Astrocyte (in vitro differentiated cells and primary cell): ENCODE measurements at regions not wholly inside any gene's neighbourhood (a gene's known extent, or its start where the extent isn't known, plus 50 kb on each side); places are given as distances from the start of the nearest gene placed in this dataset.

ENCODE experiments used
- DNase-seq: peaks from one replicate; pipeline ENCODE4 v3.0.0-alpha.2; 2010; ENCODE audit warnings: low read depth
- FAIRE-seq: peaks from 2 replicates; lab custom pipeline; 2011; peaks lifted over from hg19 to GRCh38; lab: Jason Lieb, UNC
- H2AFZ ChIP-seq: 2 replicates; pipeline ENCODE4 v1.6.0; 2012; ENCODE audit warnings: low read depth, low read length, inconsistent platforms
- H3K27ac ChIP-seq: 2 replicates; pipeline ENCODE4 v1.5.1; 2011; ENCODE audit warnings: low read depth, low read length, inconsistent platforms
- H3K27me3 ChIP-seq: 2 replicates; pipeline ENCODE4 v1.6.0; 2011; ENCODE audit warnings: low read length, inconsistent platforms; ENCODE audit not compliant: insufficient read depth
- H3K36me3 ChIP-seq: 2 replicates; pipeline ENCODE4 v1.5.1; 2011; ENCODE audit warnings: low read length, inconsistent platforms; ENCODE audit not compliant: insufficient read depth
- H3K4me1 ChIP-seq: 2 replicates; pipeline ENCODE4 v1.5.1; 2011; ENCODE audit warnings: low read length, inconsistent platforms; ENCODE audit not compliant: insufficient read depth
- H3K4me2 ChIP-seq: 2 replicates; pipeline ENCODE4 v1.6.0; 2012; ENCODE audit warnings: low read length, inconsistent platforms
- H3K4me3 ChIP-seq: 2 replicates; pipeline ENCODE4 v1.5.1; 2011; ENCODE audit warnings: low read depth, mild to moderate bottlenecking, low read length, inconsistent platforms; ENCODE audit not compliant: insufficient read depth
- H3K79me2 ChIP-seq: 2 replicates; pipeline ENCODE4 v1.6.0; 2012; ENCODE audit warnings: mild to moderate bottlenecking, low read length, inconsistent platforms; ENCODE audit not compliant: insufficient read depth
- H3K9ac ChIP-seq: 2 replicates; pipeline ENCODE4 v1.6.0; 2012; ENCODE audit warnings: mild to moderate bottlenecking, low read length, inconsistent platforms
- H3K9me3 ChIP-seq: 2 replicates; pipeline ENCODE4 v1.5.1; 2012; ENCODE audit warnings: low read depth, mild to moderate bottlenecking, low read length, inconsistent platforms; ENCODE audit not compliant: insufficient read depth
- H4K20me1 ChIP-seq: 2 replicates; pipeline ENCODE4 v1.6.0; 2012; ENCODE audit warnings: low read length, inconsistent platforms; ENCODE audit not compliant: insufficient read depth
- H3K27ac Mint-ChIP-seq: one replicate; pipeline ENCODE4 v1.8.0; 2021; ENCODE audit warnings: mild to moderate bottlenecking, mixed read lengths; ENCODE audit not compliant: unreplicated experiment
- H3K27me3 Mint-ChIP-seq: one replicate; pipeline ENCODE4 v1.8.0; 2021; ENCODE audit warnings: low read depth, mixed read lengths; ENCODE audit not compliant: unreplicated experiment
- H3K36me3 Mint-ChIP-seq: one replicate; pipeline ENCODE4 v1.8.0; 2021; ENCODE audit warnings: low read depth, mixed read lengths; ENCODE audit not compliant: unreplicated experiment
- H3K4me1 Mint-ChIP-seq: one replicate; pipeline ENCODE4 v1.8.0; 2021; ENCODE audit warnings: low read depth, mixed read lengths; ENCODE audit not compliant: unreplicated experiment
- H3K4me3 Mint-ChIP-seq: one replicate; pipeline ENCODE4 v1.8.0; 2021; ENCODE audit warnings: mild to moderate bottlenecking, moderate library complexity, mixed read lengths; ENCODE audit not compliant: unreplicated experiment
- H3K9me3 Mint-ChIP-seq: one replicate; pipeline ENCODE4 v1.8.0; 2021; ENCODE audit warnings: mild to moderate bottlenecking, mixed read lengths; ENCODE audit not compliant: unreplicated experiment
- EZH2 ChIP-seq: IDR thresholded peaks from 2 replicates; pipeline ENCODE4 v1.6.1; 2012; ENCODE audit warnings: mild to moderate bottlenecking, low read length, inconsistent platforms; ENCODE audit not compliant: insufficient read depth
- TF ChIP-seq, protein P1 (sequence below): IDR thresholded peaks from 2 replicates; pipeline ENCODE4 v1.5.1; 2011; ENCODE audit warnings: low read depth, mild to moderate bottlenecking, inconsistent platforms, low read length, moderate library complexity; ENCODE audit not compliant: insufficient read depth

DNA sequence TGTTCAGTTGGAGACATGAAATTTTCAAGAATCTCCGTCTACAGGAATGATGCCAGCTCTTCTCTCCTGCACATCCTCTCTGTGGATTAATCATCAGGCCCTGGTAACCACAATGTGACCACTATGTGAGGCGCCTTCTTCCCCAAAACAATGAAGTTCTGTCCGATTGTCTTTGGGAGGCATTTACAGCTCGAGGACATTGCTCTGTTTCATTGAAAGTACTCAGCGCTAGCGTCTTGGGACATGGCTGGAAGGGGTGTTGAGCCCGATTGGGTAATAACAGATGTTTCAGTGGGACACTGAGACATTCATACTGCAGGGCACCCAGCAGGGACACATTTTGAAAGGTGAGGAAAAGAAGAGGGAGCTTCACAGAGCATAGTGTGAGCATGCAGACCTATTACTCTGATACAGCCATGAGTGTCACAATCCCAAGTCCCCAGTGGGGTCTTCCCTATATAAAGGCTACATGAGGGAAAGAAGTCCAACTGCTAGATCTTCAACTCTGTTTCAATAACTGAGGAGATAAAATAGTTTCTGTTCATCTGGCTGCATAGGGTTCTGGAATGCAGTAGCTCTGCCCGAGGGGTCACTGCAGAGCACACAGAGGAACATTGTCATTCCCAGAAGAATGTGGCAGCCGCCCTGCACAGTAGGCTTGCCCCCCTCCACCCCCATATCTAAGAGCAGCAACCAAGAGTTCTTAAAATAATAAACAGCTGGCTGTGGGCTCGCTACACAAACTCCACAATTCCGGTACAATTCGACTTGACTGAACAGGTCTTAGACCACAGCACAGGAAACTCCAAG, 237.3 kb downstream of the OSR1 start:
- H3K9ac ChIP-seq: peak overlapping the region; percentile 30
- peak overlapping the region; percentile 63 for H3K27ac ChIP-seq
- H3K4me3 ChIP-seq: peak overlapping the region; percentile 34
- DNase-seq (peak; percentile 88), FAIRE-seq (peak; percentile 98)
- peak overlapping the region; percentile 80 for H3K4me2 ChIP-seq
- Mint-ChIP-seq H3K4me1 (peaks cover 38% of the 10 kb centered on the region), H3K36me3 (no peaks in the 10 kb centered on the region), H3K27me3 (peaks cover 13% of the 10 kb centered on the region), H3K27ac (peak overlapping the region; percentile 93), H3K9me3 (peaks cover 8% of the 10 kb centered on the region), H3K4me3 (peak overlapping the region; percentile 64)
- no peaks in the 10 kb centered on the region for H3K36me3 ChIP-seq
- TF ChIP-seq, protein P1, sequence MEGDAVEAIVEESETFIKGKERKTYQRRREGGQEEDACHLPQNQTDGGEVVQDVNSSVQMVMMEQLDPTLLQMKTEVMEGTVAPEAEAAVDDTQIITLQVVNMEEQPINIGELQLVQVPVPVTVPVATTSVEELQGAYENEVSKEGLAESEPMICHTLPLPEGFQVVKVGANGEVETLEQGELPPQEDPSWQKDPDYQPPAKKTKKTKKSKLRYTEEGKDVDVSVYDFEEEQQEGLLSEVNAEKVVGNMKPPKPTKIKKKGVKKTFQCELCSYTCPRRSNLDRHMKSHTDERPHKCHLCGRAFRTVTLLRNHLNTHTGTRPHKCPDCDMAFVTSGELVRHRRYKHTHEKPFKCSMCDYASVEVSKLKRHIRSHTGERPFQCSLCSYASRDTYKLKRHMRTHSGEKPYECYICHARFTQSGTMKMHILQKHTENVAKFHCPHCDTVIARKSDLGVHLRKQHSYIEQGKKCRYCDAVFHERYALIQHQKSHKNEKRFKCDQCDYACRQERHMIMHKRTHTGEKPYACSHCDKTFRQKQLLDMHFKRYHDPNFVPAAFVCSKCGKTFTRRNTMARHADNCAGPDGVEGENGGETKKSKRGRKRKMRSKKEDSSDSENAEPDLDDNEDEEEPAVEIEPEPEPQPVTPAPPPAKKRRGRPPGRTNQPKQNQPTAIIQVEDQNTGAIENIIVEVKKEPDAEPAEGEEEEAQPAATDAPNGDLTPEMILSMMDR: no peak
- no peaks in the 10 kb centered on the region for H3K79me2 ChIP-seq
- no peak overlapping the region for H2AFZ ChIP-seq
- peaks cover 29% of the 10 kb centered on the region for H3K4me1 ChIP-seq
- H3K27me3 ChIP-seq: no peaks in the 10 kb centered on the region
- H3K9me3 ChIP-seq: no peaks in the 10 kb centered on the region
- no peaks in the 10 kb centered on the region for H4K20me1 ChIP-seq

DNA sequence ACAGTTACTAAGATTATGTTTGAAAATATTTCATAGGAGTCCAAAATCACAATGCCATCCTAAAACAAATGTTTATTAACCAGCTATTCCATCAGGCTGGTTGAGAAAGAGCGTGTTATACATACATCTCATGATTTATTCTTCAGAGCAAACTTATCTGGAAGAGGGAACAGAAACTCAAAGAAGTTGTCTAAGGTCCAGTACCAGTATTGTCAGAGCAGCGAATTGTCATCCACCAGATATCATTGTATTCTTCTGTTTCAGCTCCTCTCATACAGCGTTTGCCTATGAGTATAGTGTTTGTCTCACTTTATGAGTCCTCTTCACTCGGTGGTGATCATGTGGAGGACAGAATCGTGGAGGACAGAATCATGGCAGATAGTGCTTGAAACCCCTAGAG, 238.2 kb downstream of the OSR1 start:
- Mint-ChIP-seq H3K9me3 (peaks cover 8% of the 10 kb centered on the region), H3K4me3 (no peak overlapping the region), H3K36me3 (no peaks in the 10 kb centered on the region), H3K4me1 (peaks cover 35% of the 10 kb centered on the region), H3K27me3 (peaks cover 13% of the 10 kb centered on the region), H3K27ac (no peak overlapping the region)
- no peak overlapping the region for H3K9ac ChIP-seq
- no peaks in the 10 kb centered on the region for H4K20me1 ChIP-seq
- no peak overlapping the region for H3K4me3 ChIP-seq
- FAIRE-seq: no peak
- no peak for TF ChIP-seq EZH2
- TF ChIP-seq, protein P1: no peak
- no peak overlapping the region for H2AFZ ChIP-seq
- no peaks in the 10 kb centered on the region for H3K27me3 ChIP-seq
- H3K79me2 ChIP-seq: no peaks in the 10 kb centered on the region
- no peak overlapping the region for H3K4me2 ChIP-seq
- no peak for DNase-seq
- H3K9me3 ChIP-seq: no peaks in the 10 kb centered on the region
- peaks cover 29% of the 10 kb centered on the region for H3K4me1 ChIP-seq
- H3K27ac ChIP-seq: no peak overlapping the region
- H3K36me3 ChIP-seq: no peaks in the 10 kb centered on the region

DNA sequence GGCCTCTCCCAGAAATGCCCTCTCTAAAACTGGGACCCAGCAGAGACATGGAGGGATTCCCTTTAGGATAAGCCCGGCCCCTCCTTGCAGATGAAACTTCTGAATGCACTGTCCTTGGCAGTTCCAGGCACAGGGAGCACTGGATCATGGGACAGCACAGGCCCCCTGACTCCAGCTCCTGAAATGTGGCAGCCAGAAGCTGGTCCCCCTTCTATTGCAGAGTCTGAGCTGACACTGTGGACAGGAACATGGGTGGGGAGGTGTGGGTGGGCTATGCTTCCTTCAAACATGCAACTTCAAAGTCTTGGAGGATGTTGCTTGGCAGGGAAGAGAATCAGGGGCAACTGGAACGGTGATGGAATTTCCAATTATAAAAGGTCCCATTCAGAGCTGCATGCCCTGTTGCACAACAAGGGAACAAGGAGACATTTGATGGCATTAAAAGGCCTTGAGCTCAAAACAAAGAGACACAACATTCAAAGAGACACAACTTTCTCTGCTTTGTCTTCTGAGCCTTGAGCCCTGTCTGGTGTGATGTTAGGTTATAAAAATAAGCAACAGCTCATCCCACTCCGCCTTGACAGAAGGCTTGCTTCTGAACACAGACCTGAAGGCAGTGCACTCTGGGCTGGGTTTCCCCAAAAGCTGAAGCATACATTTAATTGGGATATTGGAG, 239.0 kb downstream of the OSR1 start:
- no peaks in the 10 kb centered on the region for H3K27me3 ChIP-seq
- H3K36me3 ChIP-seq: no peaks in the 10 kb centered on the region
- H3K4me2 ChIP-seq: no peak overlapping the region
- no peak for DNase-seq
- no peak for TF ChIP-seq EZH2
- TF ChIP-seq, protein P1: no peak
- peaks cover 40% of the 10 kb centered on the region for H3K4me1 Mint-ChIP-seq
- no peaks in the 10 kb centered on the region for H3K36me3 Mint-ChIP-seq
- H3K27ac ChIP-seq: no peak overlapping the region
- H4K20me1 ChIP-seq: no peaks in the 10 kb centered on the region
- H3K4me3 Mint-ChIP-seq: no peak overlapping the region
- no peak overlapping the region for H3K4me3 ChIP-seq
- no peak for FAIRE-seq
- no peak overlapping the region for H2AFZ ChIP-seq
- H3K9me3 Mint-ChIP-seq: peaks cover 8% of the 10 kb centered on the region
- H3K4me1 ChIP-seq: peaks cover 27% of the 10 kb centered on the region
- no peak overlapping the region for H3K9ac ChIP-seq
- no peaks in the 10 kb centered on the region for H3K79me2 ChIP-seq
- no peaks in the 10 kb centered on the region for H3K9me3 ChIP-seq
- H3K27ac Mint-ChIP-seq: no peak overlapping the region
- peaks cover 13% of the 10 kb centered on the region for H3K27me3 Mint-ChIP-seq
